KG1 (cell line): ENCODE measurements at regions not wholly inside any gene's neighbourhood (a gene's known extent, or its start where the extent isn't known, plus 50 kb on each side); places are given as distances from the start of the nearest gene placed in this dataset.
"Not testable (repeated sequence)": the region's sequence is repeated elsewhere in the genome, so short reads cannot be mapped to it uniquely, and the experiment has no call there.

ENCODE experiments used
- DNase-seq: peaks from one replicate; lab custom pipeline; 2025; lab: John Stamatoyannopoulos, UW

- DNase-seq = no peak
These were observed 278.9 kb upstream of the CRY1 start for GRCh38 chr12:107372229-107372658.

GRCh38 chr12:107373238-107373809 is 280.0 kb upstream of the CRY1 start:
- DNase-seq = no peak

GRCh38 chr12:107374161-107374840 is 281.0 kb upstream of the CRY1 start:
- DNase-seq = no peak

GRCh38 chr12:107375231-107375630 is 281.9 kb upstream of the CRY1 start:
- DNase-seq = no peak

- no peak for DNase-seq
These were observed 284.4 kb upstream of the CRY1 start for GRCh38 chr12:107377596-107378385.

GRCh38 chr12:107378609-107379008 is 285.3 kb upstream of the CRY1 start:
- no peak for DNase-seq

- not testable (repeated sequence) for DNase-seq
These were observed 285.9 kb upstream of the CRY1 start for GRCh38 chr12:107379142-107379851.

- DNase-seq = no peak
These were observed 286.7 kb upstream of the CRY1 start for GRCh38 chr12:107379852-107380567.

GRCh38 chr12:107384645-107385044 is 291.3 kb upstream of the CRY1 start:
- no peak for DNase-seq

GRCh38 chr12:107385509-107385908 is 292.2 kb upstream of the CRY1 start:
- no peak for DNase-seq

GRCh38 chr12:107386569-107386968 is 293.2 kb upstream of the CRY1 start:
- no peak for DNase-seq

GRCh38 chr12:107388263-107388662 is 294.9 kb upstream of the CRY1 start:
- no peak for DNase-seq

- no peak for DNase-seq
These were observed 295.2 kb upstream of the PWP1 start for GRCh38 chr12:107390414-107390813.

GRCh38 chr12:107393043-107393717 is 292.4 kb upstream of the PWP1 start:
- DNase-seq = no peak

- DNase-seq = no peak
These were observed 290.9 kb upstream of the PWP1 start for GRCh38 chr12:107394693-107395092.

GRCh38 chr12:107395817-107396216 is 289.8 kb upstream of the PWP1 start:
- no peak for DNase-seq

GRCh38 chr12:107396991-107397390 is 288.6 kb upstream of the PWP1 start:
- DNase-seq = no peak

- DNase-seq = no peak
These were observed 287.6 kb upstream of the PWP1 start for GRCh38 chr12:107397890-107398500.

GRCh38 chr12:107399046-107399445 is 286.6 kb upstream of the PWP1 start:
- no peak for DNase-seq

GRCh38 chr12:107400686-107401447 is 284.7 kb upstream of the PWP1 start:
- no peak for DNase-seq
